Astrocyte (in vitro differentiated cells and primary cell): ENCODE measurements at regions not wholly inside any gene's neighbourhood (a gene's known extent, or its start where the extent isn't known, plus 50 kb on each side); places are given as distances from the start of the nearest gene placed in this dataset.

Experiments
- CTCF ChIP-seq: IDR thresholded peaks from 2 replicates; pipeline ENCODE4 v1.5.1; 2011; ENCODE audit warnings: low read depth, mild to moderate bottlenecking, inconsistent platforms, low read length, moderate library complexity; ENCODE audit not compliant: insufficient read depth
- EZH2 ChIP-seq: IDR thresholded peaks from 2 replicates; pipeline ENCODE4 v1.6.1; 2012; ENCODE audit warnings: mild to moderate bottlenecking, low read length, inconsistent platforms; ENCODE audit not compliant: insufficient read depth

- no peak for TF ChIP-seq CTCF
- no peak for TF ChIP-seq EZH2
Measured at GRCh38 chr3:55296030-55296429, 191.1 kb downstream of the WNT5A start.
